Liver (tissue), 8 donors: ENCODE measurements at regions not wholly inside any gene's neighbourhood (a gene's known extent, or its start where the extent isn't known, plus 50 kb on each side); places are given as distances from the start of the nearest gene placed in this dataset.

Experiments
- DNase-seq: peaks from one replicate; pipeline ENCODE4 v3.0.0-alpha.2; 2017; ENCODE audit warnings: low spot score
- H3K27ac ChIP-seq, 2 donors: one replicate each; pipeline ENCODE4 v1.7.0; 2013; ENCODE audit warnings: inconsistent platforms in 2 of 2, low read length in 2 of 2, control low read depth in 1 of 2, low read depth in 1 of 2, mild to moderate bottlenecking in 1 of 2
- H3K27me3 ChIP-seq, 4 donors: one replicate each; pipeline versions ENCODE4 v1.6.1 to v1.7.0; 2013; ENCODE audit warnings: low read length in 3 of 4, inconsistent platforms in 1 of 4, mild to moderate bottlenecking in 1 of 4, moderate library complexity in 1 of 4; ENCODE audit not compliant: control insufficient read depth in 4 of 4, insufficient read depth in 4 of 4
- H3K36me3 ChIP-seq, 4 donors: one replicate each; pipeline versions ENCODE4 v1.6.1 to v1.7.0; 2013; ENCODE audit warnings: low read length in 3 of 4, mild to moderate bottlenecking in 3 of 4, low read depth in 1 of 4, moderate library complexity in 1 of 4; ENCODE audit not compliant: control insufficient read depth in 4 of 4, insufficient read depth in 3 of 4
- H3K4me1 ChIP-seq, 4 donors: one replicate each; pipeline versions ENCODE4 v1.6.1 to v1.7.0; 2013; ENCODE audit warnings: low read length in 3 of 4, mild to moderate bottlenecking in 3 of 4, moderate library complexity in 1 of 4; ENCODE audit not compliant: control insufficient read depth in 4 of 4, insufficient read depth in 4 of 4
- H3K4me3 ChIP-seq, 3 donors: one replicate each; pipeline versions ENCODE4 v1.6.1 to v1.7.0; 2013; ENCODE audit warnings: low read length in 3 of 3, control low read depth in 1 of 3, low read depth in 1 of 3, mild to moderate bottlenecking in 1 of 3
- H3K9ac ChIP-seq, 2 donors: one replicate each; pipeline ENCODE4 v1.7.0; 2013; ENCODE audit warnings: low read length in 2 of 2, mild to moderate bottlenecking in 2 of 2, moderate library complexity in 2 of 2, control low read depth in 1 of 2, low read depth in 1 of 2
- H3K9me3 ChIP-seq, 4 donors: one replicate each; pipeline versions ENCODE4 v1.6.1 to v1.7.0; 2013; ENCODE audit warnings: low read length in 3 of 4; ENCODE audit not compliant: control insufficient read depth in 4 of 4
- FOXA1 ChIP-seq: IDR thresholded peaks from 2 replicates; pipeline ENCODE4 v1.6.1; 2016; ENCODE audit warnings: antibody characterized with exemption
- FOXA2 ChIP-seq: IDR thresholded peaks from 2 replicates; pipeline ENCODE4 v1.6.1; 2016; ENCODE audit warnings: antibody characterized with exemption
- GABPA ChIP-seq, 2 donors: IDR thresholded peaks in 1 of 2; conservative IDR thresholded peaks in 1 of 2; 2 replicates each; pipeline ENCODE4 v1.6.1; 2016; ENCODE audit warnings: antibody characterized with exemption in 2 of 2, mild to moderate bottlenecking in 1 of 2, moderate library complexity in 1 of 2
- NR2F2 ChIP-seq: IDR thresholded peaks from 2 replicates; pipeline ENCODE4 v1.6.1; 2016; ENCODE audit warnings: antibody characterized with exemption
- RAD21 ChIP-seq, 2 donors: IDR thresholded peaks; 2 replicates each; pipeline ENCODE4 v1.6.1; 2016; ENCODE audit warnings: antibody characterized with exemption in 2 of 2, mild to moderate bottlenecking in 2 of 2
- RXRA ChIP-seq, 2 donors: IDR thresholded peaks; 2 replicates each; pipeline ENCODE4 v1.6.1; 2017 to 2018; ENCODE audit warnings: antibody characterized with exemption in 2 of 2, mild to moderate bottlenecking in 1 of 2
- SP1 ChIP-seq: IDR thresholded peaks from 2 replicates; pipeline ENCODE4 v1.6.1; 2018; ENCODE audit warnings: antibody characterized with exemption, mild to moderate bottlenecking
- TAF1 ChIP-seq: conservative IDR thresholded peaks from 2 replicates; pipeline ENCODE4 v1.6.1; 2016; ENCODE audit warnings: antibody characterized with exemption, mild to moderate bottlenecking
- YY1 ChIP-seq: IDR thresholded peaks from 2 replicates; pipeline ENCODE4 v1.6.1; 2016; ENCODE audit warnings: antibody characterized with exemption, mild to moderate bottlenecking
- WGBS: extraction: QIAGEN DNeasy Blood & Tissue Kit; methylation state at CpG from one replicate; pipeline ENCODE4 v1.1.7; 2013; 5-methylcytosine and 5-hydroxymethylcytosine counted together
- TF ChIP-seq, protein P1 (sequence below): IDR thresholded peaks from 2 replicates; pipeline ENCODE4 v1.6.1; 2016; ENCODE audit warnings: antibody characterized with exemption
- TF ChIP-seq, protein P2 (sequence below): IDR thresholded peaks from 2 replicates; pipeline ENCODE4 v1.6.1; 2016; ENCODE audit warnings: antibody characterized with exemption, mild to moderate bottlenecking
- TF ChIP-seq, protein P3 (sequence below): fragments of 150-350 bp; IDR thresholded peaks from 2 replicates; pipeline ENCODE4 v1.5.1; 2017; ENCODE audit warnings: improper control_type of control experiment, low read depth, low read length; ENCODE audit not compliant: missing input control
- TF ChIP-seq, protein P4 (sequence below): IDR thresholded peaks from 2 replicates; pipeline ENCODE4 v1.6.1; 2016; ENCODE audit warnings: antibody characterized with exemption
- donor health status: healthy.
- donor health status: healthy.
- donor health status: healthy.
- donor health status: healthy.
- donor health status: healthy.

DNA sequence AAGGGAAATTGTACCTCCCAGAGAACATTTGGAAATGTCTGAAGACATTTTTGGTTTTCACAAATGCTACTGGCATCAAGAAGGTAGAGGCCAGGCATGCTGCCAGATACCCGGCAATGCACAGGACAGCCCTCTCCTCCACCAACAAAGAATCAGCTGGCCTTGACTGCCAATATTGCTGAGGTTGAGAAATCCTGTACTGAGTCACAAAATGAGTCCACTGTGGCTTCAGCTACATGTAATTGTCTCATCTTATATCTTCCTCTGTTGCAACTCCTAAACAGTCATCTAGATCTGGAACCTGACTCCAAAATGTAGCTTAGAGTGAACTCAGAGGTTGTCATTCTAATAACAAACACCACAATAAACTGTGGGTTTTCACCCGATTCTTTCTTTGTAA, 327.5 kb upstream of the POGK start:
- WGBS: 74% methylated on average over 2 of the region's 2 CpGs
- no peak overlapping the region for H3K27ac ChIP-seq
- H3K9me3 ChIP-seq: peaks cover 0 to 11% (median 3%) of the 10 kb centered on the region in 4 donors
- DNase-seq: no peak
- no peak overlapping the region for H3K4me3 ChIP-seq
- H3K27me3 ChIP-seq: no peaks in the 10 kb centered on the region
- H3K4me1 ChIP-seq: no peaks in the 10 kb centered on the region
- H3K36me3 ChIP-seq: no peaks in the 10 kb centered on the region
- TF ChIP-seq, protein P1, sequence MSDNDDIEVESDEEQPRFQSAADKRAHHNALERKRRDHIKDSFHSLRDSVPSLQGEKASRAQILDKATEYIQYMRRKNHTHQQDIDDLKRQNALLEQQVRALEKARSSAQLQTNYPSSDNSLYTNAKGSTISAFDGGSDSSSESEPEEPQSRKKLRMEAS: no peak
- TF ChIP-seq YY1 (no peak), TAF1 (no peak), RXRA (IDR thresholded peaks at IDR 0.05) (no peak), SP1 (no peak), FOXA2 (no peak), RAD21 (IDR thresholded peaks at IDR 0.05) (no peak)
- H3K9ac ChIP-seq: no peak overlapping the region

DNA sequence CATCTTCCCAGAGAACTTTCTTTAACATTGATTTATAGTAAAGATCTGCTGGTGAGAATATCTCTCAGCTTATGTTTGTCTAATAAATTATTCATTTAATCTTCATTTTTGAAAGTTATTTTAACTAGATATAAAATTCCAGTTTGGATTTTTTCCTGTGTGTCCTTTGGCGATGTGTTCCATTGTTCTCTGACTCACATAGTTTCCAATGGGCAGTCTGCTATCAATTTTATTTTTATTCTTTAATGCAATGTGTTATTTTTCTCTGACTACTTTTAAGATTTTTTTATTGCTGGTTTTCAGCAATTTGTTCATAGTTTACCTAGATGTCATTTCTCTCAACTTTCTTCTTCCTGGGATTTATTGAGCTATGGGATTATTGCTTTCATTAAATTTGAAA, 325.2 kb upstream of the POGK start:
- DNase-seq: no peak
- Histone ChIP-seq H3K9me3 (peaks cover 0 to 11% (median 3%) of the 10 kb centered on the region in 4 donors), H3K27ac (no peak overlapping the region), H3K4me1 (no peaks in the 10 kb centered on the region), H3K9ac (no peak overlapping the region), H3K27me3 (no peaks in the 10 kb centered on the region), H3K4me3 (no peak overlapping the region), H3K36me3 (no peaks in the 10 kb centered on the region)
- WGBS: 86% methylated on average over 1 of the region's 1 CpG
- TF ChIP-seq, protein P2, sequence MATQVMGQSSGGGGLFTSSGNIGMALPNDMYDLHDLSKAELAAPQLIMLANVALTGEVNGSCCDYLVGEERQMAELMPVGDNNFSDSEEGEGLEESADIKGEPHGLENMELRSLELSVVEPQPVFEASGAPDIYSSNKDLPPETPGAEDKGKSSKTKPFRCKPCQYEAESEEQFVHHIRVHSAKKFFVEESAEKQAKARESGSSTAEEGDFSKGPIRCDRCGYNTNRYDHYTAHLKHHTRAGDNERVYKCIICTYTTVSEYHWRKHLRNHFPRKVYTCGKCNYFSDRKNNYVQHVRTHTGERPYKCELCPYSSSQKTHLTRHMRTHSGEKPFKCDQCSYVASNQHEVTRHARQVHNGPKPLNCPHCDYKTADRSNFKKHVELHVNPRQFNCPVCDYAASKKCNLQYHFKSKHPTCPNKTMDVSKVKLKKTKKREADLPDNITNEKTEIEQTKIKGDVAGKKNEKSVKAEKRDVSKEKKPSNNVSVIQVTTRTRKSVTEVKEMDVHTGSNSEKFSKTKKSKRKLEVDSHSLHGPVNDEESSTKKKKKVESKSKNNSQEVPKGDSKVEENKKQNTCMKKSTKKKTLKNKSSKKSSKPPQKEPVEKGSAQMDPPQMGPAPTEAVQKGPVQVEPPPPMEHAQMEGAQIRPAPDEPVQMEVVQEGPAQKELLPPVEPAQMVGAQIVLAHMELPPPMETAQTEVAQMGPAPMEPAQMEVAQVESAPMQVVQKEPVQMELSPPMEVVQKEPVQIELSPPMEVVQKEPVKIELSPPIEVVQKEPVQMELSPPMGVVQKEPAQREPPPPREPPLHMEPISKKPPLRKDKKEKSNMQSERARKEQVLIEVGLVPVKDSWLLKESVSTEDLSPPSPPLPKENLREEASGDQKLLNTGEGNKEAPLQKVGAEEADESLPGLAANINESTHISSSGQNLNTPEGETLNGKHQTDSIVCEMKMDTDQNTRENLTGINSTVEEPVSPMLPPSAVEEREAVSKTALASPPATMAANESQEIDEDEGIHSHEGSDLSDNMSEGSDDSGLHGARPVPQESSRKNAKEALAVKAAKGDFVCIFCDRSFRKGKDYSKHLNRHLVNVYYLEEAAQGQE: no peak
- TF ChIP-seq TAF1: no peak
- no peak for TF ChIP-seq NR2F2
- TF ChIP-seq, protein P3, sequence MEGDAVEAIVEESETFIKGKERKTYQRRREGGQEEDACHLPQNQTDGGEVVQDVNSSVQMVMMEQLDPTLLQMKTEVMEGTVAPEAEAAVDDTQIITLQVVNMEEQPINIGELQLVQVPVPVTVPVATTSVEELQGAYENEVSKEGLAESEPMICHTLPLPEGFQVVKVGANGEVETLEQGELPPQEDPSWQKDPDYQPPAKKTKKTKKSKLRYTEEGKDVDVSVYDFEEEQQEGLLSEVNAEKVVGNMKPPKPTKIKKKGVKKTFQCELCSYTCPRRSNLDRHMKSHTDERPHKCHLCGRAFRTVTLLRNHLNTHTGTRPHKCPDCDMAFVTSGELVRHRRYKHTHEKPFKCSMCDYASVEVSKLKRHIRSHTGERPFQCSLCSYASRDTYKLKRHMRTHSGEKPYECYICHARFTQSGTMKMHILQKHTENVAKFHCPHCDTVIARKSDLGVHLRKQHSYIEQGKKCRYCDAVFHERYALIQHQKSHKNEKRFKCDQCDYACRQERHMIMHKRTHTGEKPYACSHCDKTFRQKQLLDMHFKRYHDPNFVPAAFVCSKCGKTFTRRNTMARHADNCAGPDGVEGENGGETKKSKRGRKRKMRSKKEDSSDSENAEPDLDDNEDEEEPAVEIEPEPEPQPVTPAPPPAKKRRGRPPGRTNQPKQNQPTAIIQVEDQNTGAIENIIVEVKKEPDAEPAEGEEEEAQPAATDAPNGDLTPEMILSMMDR: no peak
- TF ChIP-seq, protein P4, sequence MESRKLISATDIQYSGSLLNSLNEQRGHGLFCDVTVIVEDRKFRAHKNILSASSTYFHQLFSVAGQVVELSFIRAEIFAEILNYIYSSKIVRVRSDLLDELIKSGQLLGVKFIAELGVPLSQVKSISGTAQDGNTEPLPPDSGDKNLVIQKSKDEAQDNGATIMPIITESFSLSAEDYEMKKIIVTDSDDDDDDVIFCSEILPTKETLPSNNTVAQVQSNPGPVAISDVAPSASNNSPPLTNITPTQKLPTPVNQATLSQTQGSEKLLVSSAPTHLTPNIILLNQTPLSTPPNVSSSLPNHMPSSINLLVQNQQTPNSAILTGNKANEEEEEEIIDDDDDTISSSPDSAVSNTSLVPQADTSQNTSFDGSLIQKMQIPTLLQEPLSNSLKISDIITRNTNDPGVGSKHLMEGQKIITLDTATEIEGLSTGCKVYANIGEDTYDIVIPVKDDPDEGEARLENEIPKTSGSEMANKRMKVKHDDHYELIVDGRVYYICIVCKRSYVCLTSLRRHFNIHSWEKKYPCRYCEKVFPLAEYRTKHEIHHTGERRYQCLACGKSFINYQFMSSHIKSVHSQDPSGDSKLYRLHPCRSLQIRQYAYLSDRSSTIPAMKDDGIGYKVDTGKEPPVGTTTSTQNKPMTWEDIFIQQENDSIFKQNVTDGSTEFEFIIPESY: no peak
- TF ChIP-seq FOXA2: no peak
- no peak for TF ChIP-seq RXRA (IDR thresholded peaks at IDR 0.05)
- no peak for TF ChIP-seq GABPA (IDR thresholded peaks at IDR 0.05 in 1 of 2, conservative IDR thresholded peaks at IDR 0.05 in 1 of 2)
- TF ChIP-seq FOXA1: no peak
- no peak for TF ChIP-seq RAD21 (IDR thresholded peaks at IDR 0.05)
